GM06990 (cell line): ENCODE measurements at regions not wholly inside any gene's neighbourhood (a gene's known extent, or its start where the extent isn't known, plus 50 kb on each side); places are given as distances from the start of the nearest gene placed in this dataset.
"Not testable (repeated sequence)": the region's sequence is repeated elsewhere in the genome, so short reads cannot be mapped to it uniquely, and the experiment has no call there.

Experiments
- DNase-seq: peaks from one replicate; pipeline ENCODE4 v3.0.0-alpha.2; 2011; ENCODE audit not compliant: insufficient read length; ENCODE audit errors: extremely low read depth
- H3K27me3 ChIP-seq: replicated peaks from 2 replicates; pipeline ENCODE4 v1.6.0; 2011; ENCODE audit warnings: low read length; ENCODE audit not compliant: control insufficient read depth, insufficient read depth
- H3K36me3 ChIP-seq: 2 replicates; pipeline ENCODE4 v1.5.1; 2011; ENCODE audit warnings: low read length; ENCODE audit not compliant: control insufficient read depth, insufficient read depth
- H3K4me3 ChIP-seq: replicated peaks from 2 replicates; pipeline ENCODE4 v1.5.1; 2011; ENCODE audit warnings: low read depth, mild to moderate bottlenecking, control low read depth, low read length
- CTCF ChIP-seq: IDR thresholded peaks from 2 replicates; pipeline ENCODE4 v1.5.1; 2011; ENCODE audit warnings: low read length, control low read depth, mild to moderate bottlenecking, inconsistent platforms; ENCODE audit not compliant: insufficient read depth, poor library complexity, severe bottlenecking

- no peaks in the 10 kb centered on the region for H3K27me3 ChIP-seq
- H3K36me3 ChIP-seq = no peaks in the 10 kb centered on the region
- no peak overlapping the region for H3K4me3 ChIP-seq
- TF ChIP-seq CTCF = no peak
- DNase-seq = no peak
Measured at GRCh38 chr13:50484472-50485113, 358.9 kb downstream of the DLEU7 start.

- TF ChIP-seq CTCF = no peak
- H3K27me3 ChIP-seq = no peaks in the 10 kb centered on the region
- DNase-seq = no peak
- no peak overlapping the region for H3K4me3 ChIP-seq
- H3K36me3 ChIP-seq = no peaks in the 10 kb centered on the region
Measured at GRCh38 chr13:50485979-50486935, 357.2 kb downstream of the DLEU7 start.

GRCh38 chr13:50493683-50494082, 349.8 kb downstream of the DLEU7 start:
- Histone ChIP-seq H3K27me3 (no peaks in the 10 kb centered on the region), H3K36me3 (no peaks in the 10 kb centered on the region), H3K4me3 (no peak overlapping the region)
- DNase-seq = no peak
- no peak for TF ChIP-seq CTCF

- Histone ChIP-seq H3K27me3 (no peaks in the 10 kb centered on the region), H3K36me3 (no peaks in the 10 kb centered on the region), H3K4me3 (no peak overlapping the region)
- TF ChIP-seq CTCF = no peak
- no peak for DNase-seq
Measured at GRCh38 chr13:50494138-50494537, 349.4 kb downstream of the DLEU7 start.

- H3K27me3 ChIP-seq, H3K4me3 ChIP-seq, H3K36me3 ChIP-seq, DNase-seq: not testable (repeated sequence)
Measured at GRCh38 chr13:50503212-50503611, 340.3 kb downstream of the DLEU7 start.

- TF ChIP-seq CTCF = no peak
Measured at GRCh38 chr13:50509167-50509566, 334.3 kb downstream of the DLEU7 start.

More at GRCh38 chr13:50509167-50509566, 334.3 kb downstream of the DLEU7 start:
- H3K36me3 ChIP-seq = no peaks in the 10 kb centered on the region
- no peak overlapping the region for H3K4me3 ChIP-seq
- H3K27me3 ChIP-seq = no peaks in the 10 kb centered on the region
- no peak for DNase-seq
